ENCODE measurements at regions not wholly inside any gene's neighbourhood (a gene's known extent, or its start where the extent isn't known, plus 50 kb on each side); places are given as distances from the start of the nearest gene placed in this dataset.

DNA sequence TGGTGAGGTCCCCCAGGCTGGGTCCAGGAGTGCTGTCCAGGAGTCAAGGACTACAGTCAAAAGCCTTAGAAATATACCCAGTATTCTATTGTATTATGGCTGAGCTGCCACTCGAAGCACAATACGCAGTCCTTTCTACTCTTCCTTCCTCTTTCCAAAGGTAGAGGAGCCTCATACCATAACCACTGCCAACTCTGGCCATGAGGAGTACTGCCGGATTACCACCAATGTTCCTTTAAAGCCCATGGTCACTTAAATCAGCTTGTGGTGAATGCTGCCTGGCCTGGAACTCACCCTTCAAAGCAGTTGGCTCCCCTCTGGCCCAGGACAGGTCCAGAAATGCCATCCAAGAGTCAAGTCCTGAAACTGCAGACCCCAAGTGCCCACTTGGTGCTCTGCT lies 425.4 kb downstream of the SLC16A7 start:
- TF ChIP-seq, protein P1, sequence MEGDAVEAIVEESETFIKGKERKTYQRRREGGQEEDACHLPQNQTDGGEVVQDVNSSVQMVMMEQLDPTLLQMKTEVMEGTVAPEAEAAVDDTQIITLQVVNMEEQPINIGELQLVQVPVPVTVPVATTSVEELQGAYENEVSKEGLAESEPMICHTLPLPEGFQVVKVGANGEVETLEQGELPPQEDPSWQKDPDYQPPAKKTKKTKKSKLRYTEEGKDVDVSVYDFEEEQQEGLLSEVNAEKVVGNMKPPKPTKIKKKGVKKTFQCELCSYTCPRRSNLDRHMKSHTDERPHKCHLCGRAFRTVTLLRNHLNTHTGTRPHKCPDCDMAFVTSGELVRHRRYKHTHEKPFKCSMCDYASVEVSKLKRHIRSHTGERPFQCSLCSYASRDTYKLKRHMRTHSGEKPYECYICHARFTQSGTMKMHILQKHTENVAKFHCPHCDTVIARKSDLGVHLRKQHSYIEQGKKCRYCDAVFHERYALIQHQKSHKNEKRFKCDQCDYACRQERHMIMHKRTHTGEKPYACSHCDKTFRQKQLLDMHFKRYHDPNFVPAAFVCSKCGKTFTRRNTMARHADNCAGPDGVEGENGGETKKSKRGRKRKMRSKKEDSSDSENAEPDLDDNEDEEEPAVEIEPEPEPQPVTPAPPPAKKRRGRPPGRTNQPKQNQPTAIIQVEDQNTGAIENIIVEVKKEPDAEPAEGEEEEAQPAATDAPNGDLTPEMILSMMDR (IDR thresholded peaks at IDR 0.05; ENCODE audit: insufficient read depth, low read length) = no peak
- TF ChIP-seq, protein P2, sequence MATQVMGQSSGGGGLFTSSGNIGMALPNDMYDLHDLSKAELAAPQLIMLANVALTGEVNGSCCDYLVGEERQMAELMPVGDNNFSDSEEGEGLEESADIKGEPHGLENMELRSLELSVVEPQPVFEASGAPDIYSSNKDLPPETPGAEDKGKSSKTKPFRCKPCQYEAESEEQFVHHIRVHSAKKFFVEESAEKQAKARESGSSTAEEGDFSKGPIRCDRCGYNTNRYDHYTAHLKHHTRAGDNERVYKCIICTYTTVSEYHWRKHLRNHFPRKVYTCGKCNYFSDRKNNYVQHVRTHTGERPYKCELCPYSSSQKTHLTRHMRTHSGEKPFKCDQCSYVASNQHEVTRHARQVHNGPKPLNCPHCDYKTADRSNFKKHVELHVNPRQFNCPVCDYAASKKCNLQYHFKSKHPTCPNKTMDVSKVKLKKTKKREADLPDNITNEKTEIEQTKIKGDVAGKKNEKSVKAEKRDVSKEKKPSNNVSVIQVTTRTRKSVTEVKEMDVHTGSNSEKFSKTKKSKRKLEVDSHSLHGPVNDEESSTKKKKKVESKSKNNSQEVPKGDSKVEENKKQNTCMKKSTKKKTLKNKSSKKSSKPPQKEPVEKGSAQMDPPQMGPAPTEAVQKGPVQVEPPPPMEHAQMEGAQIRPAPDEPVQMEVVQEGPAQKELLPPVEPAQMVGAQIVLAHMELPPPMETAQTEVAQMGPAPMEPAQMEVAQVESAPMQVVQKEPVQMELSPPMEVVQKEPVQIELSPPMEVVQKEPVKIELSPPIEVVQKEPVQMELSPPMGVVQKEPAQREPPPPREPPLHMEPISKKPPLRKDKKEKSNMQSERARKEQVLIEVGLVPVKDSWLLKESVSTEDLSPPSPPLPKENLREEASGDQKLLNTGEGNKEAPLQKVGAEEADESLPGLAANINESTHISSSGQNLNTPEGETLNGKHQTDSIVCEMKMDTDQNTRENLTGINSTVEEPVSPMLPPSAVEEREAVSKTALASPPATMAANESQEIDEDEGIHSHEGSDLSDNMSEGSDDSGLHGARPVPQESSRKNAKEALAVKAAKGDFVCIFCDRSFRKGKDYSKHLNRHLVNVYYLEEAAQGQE (IDR thresholded peaks at IDR 0.05; ENCODE audit: insufficient replicate concordance, low read depth) = no peak
- no peak for TF ChIP-seq POLR2AphosphoS5 (IDR thresholded peaks at IDR 0.05; ENCODE audit: low read depth)
